Activated naive CD4-positive, alpha-beta T cell (primary cell): ENCODE measurements at regions not wholly inside any gene's neighbourhood (a gene's known extent, or its start where the extent isn't known, plus 50 kb on each side); places are given as distances from the start of the nearest gene placed in this dataset.
"Not testable (repeated sequence)": the region's sequence is repeated elsewhere in the genome, so short reads cannot be mapped to it uniquely, and the experiment has no call there.

Experiments used
- DNase-seq, 4 experiments: peaks; one replicate each; lab custom pipeline; 2025; lab: John Stamatoyannopoulos, UW

DNA sequence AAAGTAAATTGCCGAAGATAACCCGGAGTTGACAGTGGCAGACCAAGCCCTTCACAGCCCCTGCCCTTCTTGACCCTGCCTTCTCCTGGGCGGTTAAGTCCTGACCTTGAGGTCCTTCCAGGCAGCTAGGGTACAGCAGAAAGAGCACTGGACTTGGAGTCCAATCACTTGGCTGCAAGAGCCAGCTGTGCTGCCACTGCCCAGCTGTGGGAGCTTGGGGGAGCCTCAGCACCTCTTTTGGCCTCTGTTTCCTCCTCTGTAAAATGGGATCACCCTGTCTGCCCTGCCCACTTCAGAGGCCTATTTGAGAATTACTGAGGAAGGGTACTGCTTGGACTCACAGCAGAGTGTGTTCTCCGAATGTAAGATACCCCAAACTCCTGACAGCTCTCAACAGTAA is 66.2 kb upstream of the SMAD6 start:
- DNase-seq, result no peak

DNA sequence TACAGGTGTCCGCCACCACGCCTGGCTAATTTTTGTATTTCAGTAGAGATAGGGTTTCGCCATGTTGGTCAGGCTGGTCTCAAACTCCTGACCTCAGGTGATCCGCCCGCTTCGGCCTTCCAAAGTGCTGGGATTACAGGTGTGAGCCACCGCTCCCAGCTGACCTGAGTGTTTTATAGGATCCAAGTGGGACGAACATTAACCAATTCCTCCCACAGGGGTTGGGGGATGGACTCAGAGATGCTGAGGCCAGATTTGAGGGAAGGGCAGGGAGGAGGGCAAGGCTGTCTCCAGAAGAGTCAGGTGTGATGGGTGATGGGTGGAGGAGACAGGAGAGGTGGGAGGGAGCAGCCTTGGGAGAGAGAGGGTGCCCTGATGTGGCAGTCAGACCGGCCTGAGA is 65.0 kb upstream of the SMAD6 start:
- DNase-seq, result not testable (repeated sequence)

- DNase-seq, result no peak
Observed at GRCh38 chr15:66638377-66638776, 63.7 kb upstream of the SMAD6 start.

GRCh38 chr15:66641485-66642315 is 60.3 kb upstream of the SMAD6 start:
- no peak for DNase-seq

DNA sequence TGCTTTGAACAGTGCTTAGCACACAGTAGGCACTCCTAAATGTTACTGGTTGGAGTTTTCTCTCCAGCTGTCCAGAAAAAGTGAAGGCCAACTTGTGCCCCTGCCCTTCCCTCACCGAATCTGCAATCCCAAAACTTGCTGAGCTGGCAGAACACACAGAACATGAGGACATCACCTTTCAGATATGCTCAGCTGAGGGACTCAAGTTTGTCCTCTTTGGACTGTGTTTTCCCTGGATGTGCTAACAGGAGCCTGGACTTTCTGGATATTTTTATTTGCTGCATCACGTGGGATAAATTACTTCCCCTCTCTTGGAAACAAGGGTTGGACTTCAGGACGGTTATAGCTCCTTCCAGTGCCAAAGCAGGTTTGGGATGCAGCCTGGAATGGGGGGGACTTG is 59.5 kb upstream of the SMAD6 start:
- no peak for DNase-seq

GRCh38 chr15:66643033-66643432 is 59.0 kb upstream of the SMAD6 start:
- DNase-seq, result no peak

DNA sequence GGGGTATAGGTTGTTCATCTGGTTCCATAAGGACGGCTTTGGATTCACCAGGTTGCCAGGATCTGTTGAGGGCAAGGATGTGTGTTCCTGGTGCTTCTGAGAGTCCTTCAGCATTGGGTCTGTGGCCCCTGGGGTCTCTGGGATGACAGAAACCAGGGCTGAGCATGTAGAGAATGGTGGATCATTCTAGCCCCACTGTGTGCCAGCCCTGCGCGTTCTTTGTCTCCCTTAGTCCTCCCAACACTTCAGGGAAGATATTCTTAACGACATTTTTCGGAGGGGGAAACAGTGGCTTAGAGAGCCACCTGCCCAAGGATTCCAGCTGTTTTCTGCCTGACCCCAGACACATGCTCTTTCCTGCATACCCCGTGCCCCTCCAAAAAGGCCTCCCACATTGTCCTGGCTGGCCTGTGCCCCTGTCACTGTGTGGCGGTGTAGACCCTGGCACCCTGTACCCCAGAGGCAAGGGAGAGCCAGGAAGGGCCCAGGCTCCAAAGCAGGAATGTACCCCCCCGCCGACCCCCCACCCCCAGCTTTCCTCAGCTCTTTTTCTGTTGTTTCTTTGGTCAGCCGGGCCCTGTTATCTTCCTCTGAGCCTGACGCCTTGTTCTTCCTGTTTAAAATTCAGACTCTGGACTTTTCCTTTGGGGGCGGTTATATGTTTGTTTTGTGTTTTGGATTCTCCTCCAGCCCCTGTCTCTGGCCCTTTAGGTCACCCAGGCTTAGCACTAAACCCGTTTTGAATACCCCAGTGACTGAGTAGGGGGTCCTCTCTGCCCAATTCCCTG is 57.8 kb upstream of the SMAD6 start:
- DNase-seq, result no peak

GRCh38 chr15:66644869-66645268 is 57.2 kb upstream of the SMAD6 start:
- DNase-seq, result no peak

DNA sequence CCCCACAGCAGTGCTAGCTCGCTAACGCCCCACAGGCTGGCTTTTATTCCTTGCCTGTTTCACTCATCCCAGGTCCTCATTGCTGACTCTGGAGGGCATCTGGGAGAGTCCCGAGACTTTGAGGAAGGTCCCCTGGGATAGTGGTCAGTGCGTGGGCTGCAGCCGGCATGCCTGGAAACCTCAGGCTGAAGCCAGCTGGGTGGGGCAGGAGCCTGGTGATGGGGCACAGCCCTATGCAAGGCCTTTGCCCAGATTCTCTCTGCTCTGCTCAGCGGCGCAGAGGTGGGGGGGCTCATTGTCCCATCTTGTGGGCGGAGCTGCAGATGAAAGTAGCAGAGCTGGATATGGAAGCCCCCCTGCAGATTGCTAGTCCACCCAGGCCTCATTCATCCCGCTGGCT is 55.7 kb upstream of the SMAD6 start:
- DNase-seq, result no peak

GRCh38 chr15:66646799-66647198 is 55.2 kb upstream of the SMAD6 start:
- no peak for DNase-seq

DNA sequence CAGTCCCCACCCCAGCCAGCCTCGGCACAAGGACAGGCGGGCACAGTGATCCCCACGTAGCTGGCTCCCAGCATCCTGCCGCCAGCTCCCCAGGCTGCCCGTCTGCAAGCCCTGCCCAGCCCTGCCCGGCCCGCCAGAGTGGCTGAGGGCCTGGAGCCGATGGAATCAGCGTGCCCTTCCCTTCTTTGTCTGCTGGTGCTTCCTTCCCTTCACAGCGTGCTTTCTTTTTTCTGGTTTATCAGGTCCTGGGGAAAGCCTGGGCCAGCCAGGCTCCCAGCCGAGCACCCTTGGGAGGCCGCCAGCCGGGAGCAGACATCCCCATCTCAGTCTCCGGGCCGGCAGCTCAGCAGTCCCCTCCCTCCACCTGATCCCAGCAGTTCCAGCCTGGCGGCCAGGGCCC is 54.7 kb upstream of the SMAD6 start:
- no peak for DNase-seq

- no peak for DNase-seq
Observed at GRCh38 chr15:66648588-66648987, 53.4 kb upstream of the SMAD6 start.

GRCh38 chr15:66649235-66649984 is 52.6 kb upstream of the SMAD6 start:
- no peak for DNase-seq

DNA sequence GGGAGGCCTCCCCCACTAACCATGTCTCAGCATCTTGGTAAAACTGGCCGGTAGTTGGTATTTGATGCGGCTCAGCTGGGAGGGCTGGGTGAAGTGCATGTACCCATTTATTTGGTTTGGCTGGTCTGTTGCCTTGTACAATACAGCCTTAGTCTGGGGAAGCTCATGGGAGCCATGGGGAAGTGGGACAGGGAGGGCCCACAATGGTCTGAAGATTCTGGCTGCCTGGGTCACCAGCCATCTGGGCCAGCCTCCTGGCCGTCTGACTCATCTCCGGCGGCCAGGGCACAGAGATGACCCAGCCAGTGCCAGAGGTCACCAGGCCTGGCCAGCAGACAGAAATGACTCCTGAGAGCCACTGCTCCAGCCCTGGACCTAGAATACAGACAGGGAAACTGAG is 51.6 kb upstream of the SMAD6 start:
- no peak for DNase-seq

GRCh38 chr15:66651198-66651597 is 50.8 kb upstream of the SMAD6 start:
- DNase-seq, result no peak

- no peak for DNase-seq
Observed at GRCh38 chr15:66651913-66652642, 50.0 kb upstream of the SMAD6 start.
